GM12892 (cell line): ENCODE measurements at regions not wholly inside any gene's neighbourhood (a gene's known extent, or its start where the extent isn't known, plus 50 kb on each side); places are given as distances from the start of the nearest gene placed in this dataset.

ENCODE experiments used
- POLR2A ChIP-seq: IDR thresholded peaks from 2 replicates; pipeline ENCODE4 v1.6.1; 2011; ENCODE audit warnings: low read depth, low read length, control low read depth
- POLR2AphosphoS5 ChIP-seq: IDR thresholded peaks from 2 replicates; pipeline ENCODE4 v1.6.1; 2011; ENCODE audit warnings: low read depth, low read length, control low read depth
- TAF1 ChIP-seq: IDR thresholded peaks from 2 replicates; pipeline ENCODE4 v1.6.1; 2011; ENCODE audit warnings: low read depth, mild to moderate bottlenecking, control low read depth, low read length, borderline replicate concordance

DNA sequence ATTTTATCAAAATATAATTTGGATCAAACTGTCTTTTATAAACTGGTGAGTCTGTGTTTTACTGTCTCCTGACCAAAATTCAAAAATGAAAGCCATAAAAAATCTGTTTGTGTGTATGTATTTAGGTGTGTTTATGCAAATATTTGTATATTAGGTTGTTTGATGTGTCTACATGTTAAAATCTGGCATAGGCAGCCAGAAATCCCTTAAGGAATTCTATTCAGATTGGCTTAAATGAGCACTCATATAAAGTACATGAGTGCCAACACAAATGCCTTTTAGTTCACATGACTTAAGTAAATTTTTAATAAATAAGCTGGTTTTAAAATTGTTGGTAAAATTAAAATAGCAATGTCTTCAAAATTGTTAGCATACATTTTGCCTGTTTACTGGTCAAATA lies 133.3 kb upstream of the GUCY1A2 start:
- TF ChIP-seq POLR2A (no peak), POLR2AphosphoS5 (no peak), TAF1 (no peak)
